Type B pancreatic cell (in vitro differentiated cells): ENCODE measurements at regions not wholly inside any gene's neighbourhood (a gene's known extent, or its start where the extent isn't known, plus 50 kb on each side); places are given as distances from the start of the nearest gene placed in this dataset.

Source experiments
- DNase-seq: peaks from one replicate; pipeline ENCODE4 v3.0.0; 2021; ENCODE audit warnings: mixed read lengths; ENCODE audit not compliant: unreplicated experiment; ENCODE audit errors: extremely low spot score
- H3K27ac Mint-ChIP-seq: 2 replicates; pipeline ENCODE4 v1.8.0; 2021; ENCODE audit warnings: mild to moderate bottlenecking, mixed read lengths
- H3K27me3 Mint-ChIP-seq: 2 replicates; pipeline ENCODE4 v1.8.0; 2021; ENCODE audit warnings: mixed read lengths
- H3K36me3 Mint-ChIP-seq: 2 replicates; pipeline ENCODE4 v1.8.0; 2021; ENCODE audit warnings: mixed read lengths
- H3K4me1 Mint-ChIP-seq: one replicate; pipeline ENCODE4 v1.8.0; 2021; ENCODE audit warnings: mixed read lengths; ENCODE audit not compliant: unreplicated experiment
- H3K4me3 Mint-ChIP-seq: 2 replicates; pipeline ENCODE4 v1.8.0; 2021; ENCODE audit warnings: mild to moderate bottlenecking, mixed read lengths
- H3K9me3 Mint-ChIP-seq: 2 replicates; pipeline ENCODE4 v1.8.0; 2021; ENCODE audit warnings: mixed read lengths
- TF ChIP-seq, protein P1 (sequence below): fragments of 200-600 bp; sonication (generic); conservative IDR thresholded peaks from 2 replicates; pipeline ENCODE4 v1.5.0; 2021; ENCODE audit warnings: antibody characterized with exemption, mild to moderate bottlenecking

GRCh38 chr9:108530141-108530540 is 325.6 kb downstream of the ACTL7B start:
- H3K27ac Mint-ChIP-seq, result no peak overlapping the region
- H3K4me1 Mint-ChIP-seq, result no peaks in the 10 kb centered on the region
- no peaks in the 10 kb centered on the region for H3K36me3 Mint-ChIP-seq
- H3K9me3 Mint-ChIP-seq, result peaks cover 6% of the 10 kb centered on the region
- TF ChIP-seq, protein P1, sequence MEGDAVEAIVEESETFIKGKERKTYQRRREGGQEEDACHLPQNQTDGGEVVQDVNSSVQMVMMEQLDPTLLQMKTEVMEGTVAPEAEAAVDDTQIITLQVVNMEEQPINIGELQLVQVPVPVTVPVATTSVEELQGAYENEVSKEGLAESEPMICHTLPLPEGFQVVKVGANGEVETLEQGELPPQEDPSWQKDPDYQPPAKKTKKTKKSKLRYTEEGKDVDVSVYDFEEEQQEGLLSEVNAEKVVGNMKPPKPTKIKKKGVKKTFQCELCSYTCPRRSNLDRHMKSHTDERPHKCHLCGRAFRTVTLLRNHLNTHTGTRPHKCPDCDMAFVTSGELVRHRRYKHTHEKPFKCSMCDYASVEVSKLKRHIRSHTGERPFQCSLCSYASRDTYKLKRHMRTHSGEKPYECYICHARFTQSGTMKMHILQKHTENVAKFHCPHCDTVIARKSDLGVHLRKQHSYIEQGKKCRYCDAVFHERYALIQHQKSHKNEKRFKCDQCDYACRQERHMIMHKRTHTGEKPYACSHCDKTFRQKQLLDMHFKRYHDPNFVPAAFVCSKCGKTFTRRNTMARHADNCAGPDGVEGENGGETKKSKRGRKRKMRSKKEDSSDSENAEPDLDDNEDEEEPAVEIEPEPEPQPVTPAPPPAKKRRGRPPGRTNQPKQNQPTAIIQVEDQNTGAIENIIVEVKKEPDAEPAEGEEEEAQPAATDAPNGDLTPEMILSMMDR, result no peak
- DNase-seq, result no peak
- H3K4me3 Mint-ChIP-seq, result no peak overlapping the region
- H3K27me3 Mint-ChIP-seq, result peaks cover 21% of the 10 kb centered on the region

DNA sequence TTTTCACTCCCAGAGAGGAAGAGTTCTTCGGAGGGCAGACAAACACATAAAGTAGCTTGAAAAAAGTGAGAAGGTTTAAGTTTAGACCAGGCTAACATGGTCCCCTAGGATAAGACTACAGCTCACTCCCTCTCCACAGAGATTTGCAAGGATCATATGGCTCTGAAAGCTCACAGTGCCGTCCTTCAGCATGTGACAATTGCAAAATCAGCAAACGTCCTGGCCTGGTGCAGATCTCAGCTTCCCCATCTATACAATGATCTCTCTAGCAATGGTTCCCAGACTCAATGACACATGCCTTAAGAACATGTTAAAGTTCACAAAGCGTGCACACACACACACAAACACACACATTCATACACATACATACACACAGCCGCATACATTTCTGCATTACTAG is 327.6 kb downstream of the ACTL7B start:
- no peak for DNase-seq
- H3K4me3 Mint-ChIP-seq, result no peak overlapping the region
- H3K4me1 Mint-ChIP-seq, result no peaks in the 10 kb centered on the region
- H3K27me3 Mint-ChIP-seq, result peaks cover 12% of the 10 kb centered on the region
- no peak overlapping the region for H3K27ac Mint-ChIP-seq
- TF ChIP-seq, protein P1, result no peak
- H3K36me3 Mint-ChIP-seq, result no peaks in the 10 kb centered on the region
- no peaks in the 10 kb centered on the region for H3K9me3 Mint-ChIP-seq

- peaks cover 15% of the 10 kb centered on the region for H3K27me3 Mint-ChIP-seq
- H3K4me3 Mint-ChIP-seq, result no peak overlapping the region
- no peaks in the 10 kb centered on the region for H3K36me3 Mint-ChIP-seq
- no peak for DNase-seq
- H3K9me3 Mint-ChIP-seq, result no peaks in the 10 kb centered on the region
- TF ChIP-seq, protein P1, result no peak
- no peak overlapping the region for H3K27ac Mint-ChIP-seq
- no peaks in the 10 kb centered on the region for H3K4me1 Mint-ChIP-seq
Measured at GRCh38 chr9:108526518-108526917, 329.3 kb downstream of the ACTL7B start.

DNA sequence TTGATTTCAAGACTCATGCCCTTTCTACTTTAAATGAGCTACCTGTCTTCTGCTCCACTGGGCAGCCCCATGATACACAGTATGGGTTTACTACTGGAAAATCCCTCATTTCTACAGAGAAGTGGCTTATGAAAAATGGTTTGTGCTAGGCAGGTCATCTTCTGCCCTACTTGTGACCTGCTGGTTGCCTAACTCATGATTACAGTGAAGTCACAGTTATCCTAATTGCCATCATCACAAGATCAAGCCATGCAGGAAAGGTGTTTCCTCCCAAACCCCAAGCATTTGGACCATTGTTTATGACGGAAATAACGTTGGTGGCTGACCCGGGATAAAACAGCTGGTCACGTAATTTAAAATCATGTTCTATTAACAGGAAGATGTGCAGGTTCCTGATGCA is 330.6 kb downstream of the ACTL7B start:
- TF ChIP-seq, protein P1, result no peak
- no peaks in the 10 kb centered on the region for H3K4me1 Mint-ChIP-seq
- no peak overlapping the region for H3K27ac Mint-ChIP-seq
- no peaks in the 10 kb centered on the region for H3K9me3 Mint-ChIP-seq
- peaks cover 21% of the 10 kb centered on the region for H3K27me3 Mint-ChIP-seq
- no peaks in the 10 kb centered on the region for H3K36me3 Mint-ChIP-seq
- DNase-seq, result no peak
- no peak overlapping the region for H3K4me3 Mint-ChIP-seq

DNA sequence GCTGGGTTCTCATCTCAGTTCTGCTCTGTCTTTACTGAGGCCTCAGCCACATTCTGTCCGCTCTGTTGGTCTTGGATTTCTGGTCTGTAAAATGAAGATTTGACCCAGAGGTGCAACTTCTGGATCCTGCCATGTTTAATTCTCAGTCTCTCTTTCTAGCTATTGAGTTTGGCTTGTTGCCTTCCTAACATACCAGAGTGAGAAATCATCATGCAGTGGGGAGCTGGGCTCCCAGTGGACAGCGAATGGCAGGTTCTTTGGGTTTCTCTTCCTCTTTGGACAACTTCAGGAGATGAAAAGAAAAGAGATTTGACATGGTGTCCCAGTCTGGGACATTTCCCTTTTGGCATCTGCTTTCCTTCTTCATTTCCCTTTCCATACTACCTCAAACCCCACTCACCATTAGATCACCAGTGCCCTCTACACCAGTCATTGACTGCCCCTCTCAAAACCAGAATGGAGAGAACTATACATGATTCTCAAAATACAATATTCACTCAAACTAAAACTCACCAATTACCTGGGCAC is 334.7 kb downstream of the ACTL7B start:
- no peaks in the 10 kb centered on the region for H3K4me1 Mint-ChIP-seq
- TF ChIP-seq, protein P1, result no peak
- H3K36me3 Mint-ChIP-seq, result no peaks in the 10 kb centered on the region
- DNase-seq, result no peak
- no peak overlapping the region for H3K27ac Mint-ChIP-seq
- peaks cover 8% of the 10 kb centered on the region for H3K27me3 Mint-ChIP-seq
- H3K9me3 Mint-ChIP-seq, result no peaks in the 10 kb centered on the region
- no peak overlapping the region for H3K4me3 Mint-ChIP-seq

DNA sequence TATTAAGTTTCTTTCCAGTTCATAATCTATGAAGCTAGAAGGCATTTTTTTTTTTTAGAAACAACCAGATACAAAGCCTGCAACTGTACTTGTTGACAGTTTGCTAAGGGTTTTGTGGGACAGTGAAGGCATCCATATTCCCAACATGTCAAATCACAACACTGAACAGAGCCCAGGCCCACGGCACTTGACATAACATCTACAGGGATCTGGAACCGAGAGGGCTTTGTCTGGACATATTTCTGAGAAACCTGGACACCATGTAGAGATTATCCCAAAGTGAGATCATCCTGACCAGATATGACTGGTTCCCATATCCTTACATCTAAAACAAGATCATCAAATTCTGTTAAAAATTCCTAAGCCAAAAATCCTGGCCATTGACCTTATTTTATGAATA is 336.3 kb downstream of the ACTL7B start:
- H3K9me3 Mint-ChIP-seq, result no peaks in the 10 kb centered on the region
- H3K4me3 Mint-ChIP-seq, result no peak overlapping the region
- H3K27ac Mint-ChIP-seq, result no peak overlapping the region
- H3K36me3 Mint-ChIP-seq, result no peaks in the 10 kb centered on the region
- TF ChIP-seq, protein P1, result no peak
- no peak for DNase-seq
- no peaks in the 10 kb centered on the region for H3K4me1 Mint-ChIP-seq
- H3K27me3 Mint-ChIP-seq, result peaks cover 8% of the 10 kb centered on the region
